ENCODE measurements at regions not wholly inside any gene's neighbourhood (a gene's known extent, or its start where the extent isn't known, plus 50 kb on each side); places are given as distances from the start of the nearest gene placed in this dataset.

- TF ChIP-seq TARDBP (IDR thresholded peaks at IDR 0.05; ENCODE audit: borderline replicate concordance) (no peak), CREM (IDR thresholded peaks at IDR 0.05; ENCODE audit: low read depth) (no peak)
These were observed 163.7 kb downstream of the WSCD1 start for GRCh38 chr17:6233856-6234255.
